NOMO-1 (cell line): ENCODE measurements at regions not wholly inside any gene's neighbourhood (a gene's known extent, or its start where the extent isn't known, plus 50 kb on each side); places are given as distances from the start of the nearest gene placed in this dataset.
"Not testable (repeated sequence)": the region's sequence is repeated elsewhere in the genome, so short reads cannot be mapped to it uniquely, and the experiment has no call there.

Source experiments
- DNase-seq, 2 experiments: peaks; one replicate each; lab custom pipeline; 2025; ENCODE audit not compliant: unreplicated experiment in 2 of 2; lab: John Stamatoyannopoulos, UW

- DNase-seq = no peak
Observed at GRCh38 chr1:38166461-38166860, 119.9 kb upstream of the POU3F1 start.

DNA sequence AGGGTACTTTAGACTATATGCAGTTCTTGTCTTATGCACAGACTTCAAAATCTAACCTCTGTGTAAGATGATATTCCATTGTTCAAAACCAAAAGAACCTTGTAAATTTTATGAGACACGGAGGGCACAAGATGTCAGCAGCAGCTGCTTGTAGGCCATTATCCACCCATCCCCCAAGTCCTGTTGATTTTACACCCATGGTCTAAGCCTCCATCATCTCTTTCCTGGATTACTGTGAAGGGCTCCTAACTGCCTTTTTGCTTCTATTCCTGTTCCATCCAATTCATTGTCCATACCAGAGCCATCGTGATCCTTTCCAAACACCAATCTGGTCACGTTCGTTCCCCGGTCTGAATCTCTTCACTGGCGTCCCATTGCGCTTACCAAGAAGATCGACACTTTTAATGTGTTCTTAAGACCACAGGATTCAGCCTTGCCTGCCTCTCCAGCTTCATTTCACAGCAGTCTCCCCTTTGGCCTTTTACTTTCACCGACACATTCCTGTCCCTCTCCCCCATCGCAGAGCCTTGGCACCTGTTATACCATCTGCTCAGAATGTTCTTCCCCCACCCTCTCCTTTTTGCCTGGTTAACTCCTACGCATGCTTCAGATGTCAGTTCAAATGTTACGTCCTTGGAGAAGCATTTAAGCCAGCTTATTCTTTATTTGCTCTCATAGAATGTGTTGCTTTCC lies 107.3 kb upstream of the POU3F1 start:
- DNase-seq = no peak

GRCh38 chr1:38153066-38153777 lies 106.6 kb upstream of the POU3F1 start:
- no peak for DNase-seq

DNA sequence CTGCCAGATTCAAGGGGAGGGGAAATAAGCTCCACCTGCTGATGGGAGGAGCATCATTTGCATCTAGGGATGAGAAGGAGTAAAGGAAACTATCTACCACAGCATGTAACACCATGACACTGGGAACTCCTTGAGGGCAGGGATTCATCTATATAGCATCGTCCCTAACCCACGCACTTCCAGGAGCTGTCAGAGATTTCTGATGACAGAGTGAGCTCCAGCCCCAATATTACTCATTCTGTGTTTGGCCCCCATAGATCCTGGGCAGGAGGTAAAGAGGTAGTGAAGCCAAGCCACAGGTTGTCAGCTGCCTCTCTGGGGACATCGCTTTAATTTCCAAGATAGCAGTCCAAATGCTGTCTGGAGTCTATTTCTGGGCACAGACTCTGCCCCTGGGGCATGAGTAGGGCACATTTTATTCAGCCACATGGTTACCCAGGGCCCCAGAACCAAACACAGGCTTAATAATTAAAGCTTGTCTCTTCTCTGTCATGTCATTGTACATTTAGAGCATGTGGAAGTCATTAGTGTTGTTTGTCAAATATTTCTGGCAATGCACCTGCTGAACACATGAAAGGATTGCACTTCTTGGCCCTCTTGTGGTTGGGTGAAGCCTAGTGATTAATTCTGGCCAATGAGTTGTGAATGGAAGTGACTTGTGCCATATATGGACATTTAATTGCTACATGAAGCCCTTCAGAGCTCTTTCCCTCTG lies 105.9 kb upstream of the POU3F1 start:
- DNase-seq = no peak

DNA sequence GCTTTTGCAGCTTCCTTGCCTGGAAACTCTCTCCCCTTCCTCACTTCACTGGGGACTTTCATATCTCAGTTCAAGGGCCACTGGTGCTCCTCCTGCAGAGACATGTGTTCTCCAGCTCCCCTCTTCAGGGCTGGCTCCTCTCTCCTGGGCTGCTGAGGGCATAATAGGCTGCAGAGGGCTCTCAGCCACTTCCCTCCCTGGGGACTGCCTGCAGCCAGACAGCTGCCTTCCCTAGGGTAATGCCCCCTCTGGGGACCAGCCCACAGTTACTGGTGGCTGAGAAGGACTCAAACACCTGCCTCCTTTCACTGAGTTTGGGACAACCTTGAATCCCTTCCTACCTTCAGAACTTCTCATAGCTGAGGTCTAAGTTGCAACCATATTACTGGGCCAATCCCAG lies 104.8 kb upstream of the POU3F1 start:
- DNase-seq = no peak

DNA sequence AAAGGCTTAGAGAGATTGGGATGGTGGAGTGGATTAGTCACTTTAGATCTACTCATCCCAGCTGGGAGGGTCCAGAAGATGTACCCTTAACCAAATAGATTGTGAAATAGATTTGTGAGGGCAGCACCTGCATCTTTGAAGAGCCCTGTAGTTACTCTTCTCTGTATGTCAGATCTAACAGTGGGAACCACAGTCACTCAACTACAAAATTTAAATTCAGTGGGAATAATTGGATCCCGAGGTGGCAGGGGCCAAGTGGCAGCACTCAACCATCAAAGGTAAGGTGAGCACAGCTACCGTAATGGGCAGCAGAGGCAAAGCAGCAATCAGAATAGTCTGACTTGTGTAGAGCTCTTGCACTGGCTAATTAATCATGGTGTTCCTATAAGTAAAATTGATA lies 99.5 kb upstream of the POU3F1 start:
- DNase-seq = not testable (repeated sequence)

DNA sequence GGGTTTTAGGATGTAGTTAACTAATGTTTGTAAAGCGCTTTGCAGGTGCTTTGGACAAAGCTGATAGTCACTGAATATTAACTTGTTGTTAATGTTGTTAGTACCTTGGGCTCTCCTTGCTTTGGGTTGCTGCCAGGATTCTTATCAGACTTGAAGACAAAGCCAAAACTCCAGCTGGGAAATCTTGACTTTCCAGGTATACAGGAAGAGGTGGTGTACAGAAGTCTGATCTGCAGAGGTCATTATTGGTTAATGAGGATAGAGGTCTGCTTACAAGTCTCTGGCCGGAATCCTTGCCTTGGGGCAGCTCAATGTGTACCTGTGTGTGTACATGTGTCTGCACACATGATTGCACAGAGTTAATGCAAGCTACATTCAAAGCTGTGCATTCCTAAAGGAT lies 96.0 kb upstream of the POU3F1 start:
- DNase-seq = no peak

DNA sequence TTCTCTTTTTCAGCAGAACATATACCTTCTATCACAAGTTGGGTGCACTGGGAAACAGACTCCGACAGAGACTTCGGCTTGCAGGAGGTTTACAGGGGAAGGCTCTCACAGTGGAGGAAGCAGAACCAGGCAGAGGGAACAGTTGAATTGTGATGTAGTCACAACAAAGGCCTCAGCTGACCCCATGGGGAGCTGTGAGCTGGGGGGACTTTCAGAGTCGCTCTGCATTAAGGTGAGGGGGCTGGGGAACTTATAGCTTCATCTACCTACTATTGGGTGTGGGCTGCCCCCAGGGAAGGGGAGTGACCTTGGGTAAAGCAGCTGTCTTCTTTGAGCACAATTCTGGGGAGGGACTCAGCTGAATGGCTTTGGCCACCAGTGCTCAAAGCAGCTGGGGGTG lies 94.9 kb upstream of the POU3F1 start:
- no peak for DNase-seq

- no peak for DNase-seq
Observed at GRCh38 chr1:38139738-38140487, 93.3 kb upstream of the POU3F1 start.

DNA sequence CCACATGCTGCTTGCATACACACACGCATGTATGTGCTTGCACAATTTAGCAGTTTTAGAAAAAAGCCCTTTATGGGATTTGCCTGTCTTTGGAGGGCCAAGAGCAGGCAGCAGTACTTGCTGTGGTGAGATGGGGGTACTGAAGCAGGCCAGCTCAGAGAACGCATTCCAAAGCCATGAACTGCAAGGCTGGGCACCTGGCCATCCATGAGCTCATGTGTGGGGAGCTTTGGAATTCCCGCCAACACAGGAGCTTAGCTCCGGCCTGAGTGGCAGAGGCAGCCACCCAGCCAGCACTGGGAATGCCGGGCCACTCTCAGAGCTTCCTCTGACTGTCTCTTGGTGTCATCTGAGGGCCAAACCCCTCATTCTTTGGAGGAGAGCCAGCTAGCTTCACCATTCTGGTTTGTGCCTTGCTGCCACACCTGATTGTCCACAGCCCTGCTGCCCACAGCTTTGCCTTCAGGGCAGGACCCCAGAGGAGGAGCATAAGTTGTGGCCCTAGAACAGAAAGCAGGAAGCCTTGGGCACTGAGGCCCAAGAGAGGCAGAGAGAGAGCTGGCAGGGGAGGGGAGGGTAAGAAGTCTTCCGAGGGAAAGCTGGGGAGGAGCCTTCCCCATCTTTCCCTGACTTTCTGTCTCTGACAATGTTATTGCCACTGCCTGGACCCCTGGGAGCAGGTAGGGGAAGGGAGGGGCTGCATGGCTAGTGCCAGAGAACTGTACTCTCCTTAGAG lies 92.1 kb upstream of the POU3F1 start:
- DNase-seq = no peak

- DNase-seq = no peak
Observed at GRCh38 chr1:38137164-38137563, 90.6 kb upstream of the POU3F1 start.

- no peak for DNase-seq
Observed at GRCh38 chr1:38135625-38136414, 89.2 kb upstream of the POU3F1 start.

DNA sequence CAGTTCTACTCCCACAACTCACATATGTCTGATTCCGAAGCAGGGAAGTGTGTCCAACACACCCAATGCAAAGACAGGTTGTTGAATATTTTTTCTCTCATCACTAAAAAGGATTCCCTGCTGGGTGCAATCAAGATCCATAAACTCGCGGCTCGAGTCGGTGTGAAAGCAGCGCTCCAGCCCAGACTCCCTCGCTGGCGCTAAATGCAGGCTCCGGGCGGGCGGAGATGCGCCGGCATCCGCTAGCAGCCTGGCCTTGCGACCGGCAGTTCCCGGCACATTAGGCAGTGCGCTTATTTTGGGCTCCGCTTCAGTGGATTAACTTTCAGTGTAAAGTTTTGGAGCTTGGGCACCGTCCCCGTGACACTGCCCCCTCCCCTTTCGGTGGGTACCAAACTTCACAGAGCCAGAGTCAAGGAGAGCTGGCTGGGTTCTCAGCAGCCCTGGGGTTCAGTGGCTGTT lies 87.7 kb upstream of the POU3F1 start:
- DNase-seq = no peak

DNA sequence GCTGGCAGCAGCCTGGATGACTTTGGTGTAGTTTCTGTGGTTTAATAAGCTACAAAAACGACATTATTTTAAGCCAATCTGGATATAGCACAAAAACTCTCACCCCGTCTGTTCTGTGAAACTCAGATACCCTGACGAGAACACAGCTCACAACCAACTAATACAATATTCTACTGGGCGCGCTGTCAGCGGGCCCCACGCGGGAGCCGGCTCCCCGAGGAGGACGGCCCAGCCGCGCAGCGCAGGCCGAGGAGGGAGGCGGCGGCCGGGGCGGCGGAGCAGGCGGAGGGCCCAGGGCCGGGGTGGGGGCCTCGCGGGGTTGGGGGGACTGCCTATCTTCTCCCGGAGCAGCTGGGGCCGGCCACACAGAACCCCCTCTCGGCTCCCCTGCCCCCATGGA lies 87.2 kb upstream of the POU3F1 start:
- no peak for DNase-seq

DNA sequence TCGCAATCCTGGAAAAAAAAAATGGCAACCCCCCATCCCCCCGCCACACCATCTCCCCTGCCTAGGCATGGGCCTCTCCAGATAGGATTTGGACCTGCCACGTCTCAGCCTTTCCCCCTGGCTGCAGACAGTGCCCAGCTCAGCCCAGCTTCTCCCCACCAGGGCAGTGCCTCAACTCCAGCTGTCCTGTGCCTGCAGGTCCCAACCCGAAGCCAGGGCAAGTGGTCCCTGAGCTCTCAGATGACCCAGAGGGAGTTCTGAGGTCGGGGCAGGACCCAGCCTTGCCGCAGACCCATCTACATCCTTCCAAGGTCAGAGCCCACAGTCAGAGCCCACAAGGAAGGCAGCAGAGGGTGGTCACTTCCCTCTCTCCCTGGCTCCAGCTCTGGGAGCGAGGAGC lies 86.7 kb upstream of the POU3F1 start:
- DNase-seq = no peak

DNA sequence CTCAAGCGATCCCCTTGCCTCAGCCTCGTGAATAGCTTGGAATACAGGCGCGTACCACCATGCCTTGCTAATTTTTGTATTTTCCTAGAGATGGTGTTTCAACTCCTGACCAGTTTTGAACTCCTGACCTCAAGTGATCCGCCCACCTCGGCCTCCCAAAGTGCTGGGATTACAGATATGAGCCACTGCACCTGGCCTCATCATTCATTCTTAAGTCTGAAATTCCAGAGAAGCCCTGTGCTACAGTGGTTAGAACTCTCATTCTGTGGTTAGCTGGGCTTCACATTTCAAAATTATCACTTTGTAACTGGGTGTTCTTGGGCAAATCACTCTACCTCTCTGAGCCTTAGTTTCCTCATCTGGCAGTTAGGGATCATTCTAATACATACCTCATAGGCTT lies 86.1 kb upstream of the POU3F1 start:
- DNase-seq = no peak

DNA sequence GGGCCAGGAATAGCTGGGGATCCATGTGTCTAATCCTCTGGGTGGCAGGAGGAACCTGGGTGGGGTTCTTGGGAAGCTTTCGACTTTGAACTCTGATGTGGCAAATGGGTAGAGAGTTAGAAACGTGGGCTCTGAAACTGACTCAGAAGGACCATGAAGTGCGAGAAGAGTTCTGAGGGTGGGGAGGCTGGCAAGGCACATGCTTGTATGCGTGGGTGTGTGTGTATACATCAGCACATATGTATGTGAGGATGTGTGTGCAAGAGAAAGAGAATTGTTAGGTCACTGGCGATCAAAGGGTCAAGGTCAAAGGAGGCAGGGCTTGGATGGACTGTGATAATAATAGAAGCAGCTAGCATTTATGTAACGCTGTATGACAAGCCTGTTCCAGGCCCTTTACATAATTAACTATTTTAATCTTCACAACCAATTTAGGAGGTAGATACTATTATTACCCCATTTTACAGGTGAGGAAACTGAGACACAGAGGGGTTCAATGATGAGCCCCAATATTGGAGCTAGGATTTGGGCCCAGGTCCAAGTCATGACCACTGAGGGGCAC lies 84.5 kb upstream of the POU3F1 start:
- no peak for DNase-seq

- no peak for DNase-seq
Observed at GRCh38 chr1:38129971-38130370, 83.4 kb upstream of the POU3F1 start.

DNA sequence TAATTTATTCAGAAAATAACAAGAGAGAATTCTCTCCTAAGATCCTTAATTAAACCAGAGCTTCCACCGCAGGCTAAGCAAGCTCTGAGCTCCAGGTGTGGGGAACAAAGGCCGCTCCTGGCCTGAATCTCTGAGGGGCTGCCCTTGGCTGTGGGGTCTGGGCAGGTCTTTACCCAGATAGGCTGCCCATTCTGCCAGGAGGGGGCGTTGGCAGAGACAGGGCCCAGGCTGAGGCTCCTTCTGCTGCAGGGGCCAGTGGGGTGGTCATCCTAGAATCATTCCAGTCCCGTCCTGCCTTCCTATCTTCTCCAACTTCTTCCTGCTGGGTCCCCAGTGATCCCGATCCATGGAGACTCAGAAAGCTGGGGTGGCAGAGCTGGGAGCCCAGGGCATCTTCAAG lies 82.9 kb upstream of the POU3F1 start:
- DNase-seq = no peak
